HT1080 (cell line): ENCODE measurements at regions not wholly inside any gene's neighbourhood (a gene's known extent, or its start where the extent isn't known, plus 50 kb on each side); places are given as distances from the start of the nearest gene placed in this dataset.
A peak's percentile ranks its signal among the peaks of the same experiment; 100 is the strongest.

Source experiments
- DNase-seq: peaks from one replicate; pipeline ENCODE4 v3.0.0-alpha.2; 2015; ENCODE audit warnings: low read depth

DNA sequence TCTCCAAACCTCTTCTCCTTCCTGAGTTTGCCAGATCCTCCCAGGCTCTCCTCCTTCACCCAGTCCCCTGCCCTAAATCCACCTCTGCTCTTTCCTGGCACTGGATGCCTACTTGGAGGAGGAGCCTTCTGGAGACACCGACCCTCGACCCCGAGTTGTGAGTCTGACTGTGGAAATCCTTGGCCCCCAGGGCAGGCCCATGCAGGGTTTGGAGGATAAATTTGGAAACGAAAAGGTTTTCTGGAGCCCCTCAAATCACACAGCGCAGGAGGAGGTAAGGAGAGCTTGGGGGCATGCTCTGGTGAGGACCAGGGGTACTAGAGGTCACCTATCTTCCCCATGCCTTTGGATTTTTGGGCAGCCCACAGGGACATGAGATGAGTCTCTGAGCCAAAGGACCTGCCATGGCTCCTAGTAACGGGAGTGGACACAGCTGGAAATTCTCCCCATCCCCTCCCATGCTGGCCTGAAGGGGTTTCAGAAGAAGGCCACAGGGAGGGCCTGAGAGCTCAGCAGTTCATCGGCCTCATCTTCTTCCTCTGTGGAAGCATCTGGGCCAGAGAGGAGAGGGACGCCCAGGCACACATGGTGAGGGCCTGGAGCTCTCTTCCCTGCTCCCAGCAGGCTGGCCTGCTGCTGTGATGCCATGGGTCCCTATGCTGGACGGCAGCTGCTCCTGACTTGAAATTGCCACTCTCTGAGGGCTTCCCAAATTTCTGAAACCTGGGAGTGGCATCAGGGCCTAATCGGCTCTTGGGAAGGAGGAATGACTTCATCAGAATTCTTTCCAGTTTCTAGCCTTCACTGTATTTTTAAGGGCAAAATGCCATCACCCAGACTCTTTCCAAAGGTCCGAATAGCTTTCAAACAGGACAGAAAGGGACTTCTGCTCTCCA is 68.6 kb upstream of the ITGA11 start:
- DNase-seq: no peak

DNA sequence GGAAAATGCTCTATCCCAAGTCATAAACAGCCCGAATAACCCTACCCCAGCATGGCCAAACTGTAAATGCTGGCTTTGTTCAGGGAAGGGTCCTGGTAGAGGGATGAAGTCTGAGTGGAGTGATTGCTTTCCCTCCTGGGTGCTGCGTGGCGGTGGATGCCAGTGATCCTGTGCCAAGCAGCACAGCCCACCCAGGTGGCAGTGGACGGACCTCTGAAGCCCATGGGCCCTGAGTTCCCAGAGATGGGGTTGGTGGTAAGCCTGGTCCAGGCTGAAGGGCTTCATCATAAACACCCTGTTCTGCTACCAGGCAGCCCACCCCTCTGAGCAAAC is 69.3 kb upstream of the ITGA11 start:
- no peak for DNase-seq

DNA sequence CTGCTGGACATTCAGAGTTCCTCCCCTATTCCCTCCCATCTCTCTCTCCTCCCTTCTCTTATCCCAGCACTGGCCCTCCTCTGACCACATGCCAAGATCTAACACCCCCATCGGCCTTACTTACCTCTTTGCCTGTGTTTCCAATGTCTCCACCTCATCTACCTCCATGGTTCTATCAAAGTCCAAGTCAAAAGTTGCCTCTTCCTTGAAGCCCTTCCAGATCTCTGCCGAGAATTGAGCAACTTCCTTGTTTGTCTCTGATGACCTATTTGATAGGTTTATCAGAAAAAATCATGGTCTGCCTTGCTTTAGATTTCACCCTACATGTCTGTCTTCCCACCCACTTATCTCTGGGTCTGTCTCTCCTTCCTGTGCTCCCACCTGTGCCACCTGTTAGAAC is 69.7 kb upstream of the ITGA11 start:
- no peak for DNase-seq

DNA sequence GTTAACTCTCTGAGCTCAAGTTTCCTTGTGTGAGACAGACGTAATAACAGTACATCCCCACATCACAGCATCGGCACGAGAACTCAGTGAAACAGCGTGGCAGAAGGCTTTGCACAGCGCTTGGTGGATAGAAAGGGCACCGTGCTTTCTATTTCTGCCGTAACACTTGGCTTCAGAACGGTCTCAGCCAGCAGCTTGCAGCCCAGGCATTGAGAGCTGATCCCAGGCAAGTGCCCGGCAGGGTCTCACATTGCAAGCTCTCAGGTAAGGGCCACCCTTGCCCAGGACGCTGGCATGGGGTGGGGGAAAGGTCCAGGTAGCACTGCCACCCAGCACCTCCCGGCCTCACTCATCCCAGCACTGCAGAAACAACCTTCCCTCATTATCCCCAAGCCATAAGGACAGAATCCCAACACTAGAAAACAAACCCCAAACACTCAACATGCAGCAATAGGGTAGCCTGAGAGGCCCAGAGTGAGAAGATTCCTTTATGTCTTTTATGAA is 70.5 kb upstream of the ITGA11 start:
- no peak for DNase-seq

DNA sequence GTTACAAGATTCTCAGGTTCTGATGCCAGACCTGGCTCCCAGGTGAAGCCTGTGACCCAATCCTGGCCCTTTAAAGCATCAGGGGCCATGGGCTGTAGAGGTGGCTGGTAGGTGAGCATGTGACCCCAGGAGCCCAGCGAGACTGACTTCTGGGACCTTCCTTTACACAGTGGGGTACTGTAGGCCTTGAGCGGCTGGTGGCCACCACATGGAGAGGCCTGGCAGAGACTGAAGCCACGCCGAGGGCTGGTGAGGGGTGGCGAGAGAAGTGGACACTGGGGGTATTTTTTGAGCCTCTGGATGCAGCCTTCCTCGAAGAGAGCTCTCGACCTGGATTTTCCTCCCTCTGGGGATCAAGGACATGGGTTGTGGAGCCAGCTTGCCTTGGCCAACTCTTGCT is 71.2 kb upstream of the ITGA11 start:
- DNase-seq: no peak

DNA sequence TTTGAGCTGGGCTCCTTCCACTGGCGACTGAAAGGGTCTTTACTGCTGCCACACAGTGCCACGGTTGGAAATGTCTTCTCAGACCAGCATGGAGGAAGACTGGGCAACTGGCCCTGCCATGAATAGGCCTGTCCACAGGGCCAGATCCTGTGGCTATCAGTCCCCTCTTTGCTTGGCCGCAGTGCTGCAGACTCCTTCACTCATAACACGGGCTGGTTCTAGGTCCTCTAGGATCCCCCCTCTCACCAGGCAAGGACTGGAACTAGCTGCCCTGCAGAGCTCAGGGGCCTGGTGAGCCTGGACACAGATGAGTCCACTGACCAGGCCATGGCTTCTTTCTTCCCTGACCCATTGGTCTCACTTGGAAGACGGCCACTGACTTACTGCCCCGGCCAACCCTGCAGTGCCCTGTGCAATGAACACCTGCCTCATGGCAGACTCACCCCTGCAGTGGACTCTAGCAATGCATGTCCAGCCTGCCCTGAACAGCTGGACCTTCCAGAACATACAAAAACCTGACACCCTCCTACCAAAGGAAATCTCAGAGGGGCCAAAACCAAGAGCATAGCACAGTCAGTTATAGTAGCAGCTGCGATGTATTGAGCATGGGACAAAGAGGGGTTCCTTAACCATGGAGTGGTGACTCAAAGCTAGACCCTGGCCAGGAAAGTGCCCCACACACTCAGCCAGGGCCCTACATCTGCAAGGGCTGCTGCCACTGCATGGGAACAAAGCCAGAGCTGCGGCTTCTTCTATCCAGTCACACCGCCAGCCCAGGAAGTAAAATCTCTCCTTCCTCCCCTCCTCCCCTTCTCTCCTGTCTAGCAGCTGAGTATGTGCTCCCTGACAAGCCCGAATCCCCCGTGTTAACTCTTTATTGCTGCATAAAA is 72.1 kb upstream of the ITGA11 start:
- DNase-seq: peak; percentile 67

DNA sequence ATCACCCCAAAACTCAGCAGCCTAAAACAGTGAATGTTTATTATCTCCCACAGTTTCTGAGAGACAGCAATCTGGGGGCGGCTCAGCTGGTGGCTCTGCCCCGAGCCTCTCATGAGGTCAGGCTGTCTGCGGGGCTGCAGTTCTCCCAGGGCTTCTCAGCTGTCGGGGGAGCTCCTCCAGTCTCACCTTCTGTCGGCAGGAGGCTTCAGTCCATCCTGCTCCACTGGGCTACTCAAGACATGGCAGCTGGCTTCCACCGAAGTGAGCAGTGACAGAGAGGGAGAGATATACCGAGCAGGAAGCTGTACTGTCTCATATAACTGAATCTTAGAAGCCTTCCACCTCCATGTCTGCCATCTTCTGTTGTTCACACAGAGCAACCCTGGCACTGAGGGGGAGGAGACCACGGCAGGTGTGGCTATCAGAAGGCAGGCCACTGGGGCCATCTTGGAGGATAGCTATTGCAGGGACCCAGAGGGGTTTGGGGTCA is 72.8 kb upstream of the ITGA11 start:
- no peak for DNase-seq

DNA sequence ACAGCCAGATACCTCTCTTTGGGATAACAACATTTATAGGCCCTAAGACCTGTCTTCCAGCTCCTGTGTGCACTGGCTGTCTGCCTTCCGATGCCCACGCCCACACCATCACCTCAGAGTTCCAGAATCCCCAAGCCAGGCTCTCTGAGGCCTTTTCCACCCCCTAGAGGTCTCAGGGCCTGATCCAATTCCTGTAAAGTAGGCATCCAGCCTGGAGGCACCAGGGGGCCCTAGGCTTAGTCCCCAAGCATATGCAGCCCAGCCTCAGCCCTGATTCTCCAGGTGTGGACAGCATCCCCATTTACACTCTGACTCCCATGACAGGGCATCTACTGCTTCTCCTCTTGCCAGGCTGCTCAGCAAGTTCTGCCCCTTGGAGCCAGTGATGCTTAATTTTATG is 72.7 kb upstream of the CORO2B start:
- no peak for DNase-seq

DNA sequence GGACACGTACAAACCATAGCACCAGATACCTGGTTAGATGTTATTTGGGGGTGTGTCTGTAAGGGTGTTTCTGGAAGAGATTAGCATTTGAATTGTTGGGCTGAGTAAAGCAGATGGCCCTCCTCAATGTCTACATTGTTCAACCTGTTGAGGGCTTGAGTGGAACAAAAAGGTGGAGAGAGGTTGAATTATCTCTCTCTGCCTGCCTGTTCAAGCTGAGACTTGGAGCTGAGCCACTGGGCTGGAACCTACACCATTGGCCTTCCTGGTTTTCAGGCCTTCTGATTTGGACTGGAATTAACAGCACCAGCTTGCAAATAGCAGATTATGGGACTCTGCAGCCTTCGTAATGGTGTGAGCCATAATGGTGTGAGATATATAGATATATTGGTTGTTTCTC is 71.3 kb upstream of the CORO2B start:
- no peak for DNase-seq

DNA sequence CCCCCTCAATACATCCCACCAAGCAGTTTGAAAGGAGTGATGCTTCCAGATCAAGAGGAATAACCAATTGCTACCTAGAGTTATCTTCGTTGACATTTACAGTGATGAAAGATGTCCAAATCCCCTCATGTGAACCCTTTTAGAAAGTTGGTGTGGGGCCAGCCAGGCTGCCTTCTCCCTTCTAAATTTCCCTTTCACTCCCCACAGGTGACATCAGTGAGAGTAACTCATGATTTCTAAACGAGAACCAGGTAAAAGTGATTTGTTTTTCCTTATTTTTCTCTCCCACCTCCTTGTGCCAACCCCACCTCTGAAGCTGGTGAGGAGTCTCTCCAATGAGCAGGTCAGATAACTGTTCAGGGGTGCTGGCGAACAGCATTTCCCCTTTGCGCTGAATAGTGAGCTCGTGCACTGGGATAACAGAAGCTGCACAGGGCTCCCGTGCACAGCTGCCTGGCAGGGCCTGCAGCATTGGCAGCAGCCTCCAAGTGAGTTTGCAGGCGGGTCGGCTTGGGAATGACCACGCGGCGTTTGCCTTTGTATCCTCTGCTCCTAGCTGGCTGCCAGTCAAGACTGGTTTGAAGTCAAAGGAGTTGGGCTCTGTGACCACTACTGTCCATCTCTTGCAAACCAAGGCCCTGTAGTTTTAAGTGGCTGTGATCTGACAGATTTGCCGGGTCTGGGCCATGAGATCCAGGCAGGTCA is 70.2 kb upstream of the CORO2B start:
- DNase-seq: no peak

DNA sequence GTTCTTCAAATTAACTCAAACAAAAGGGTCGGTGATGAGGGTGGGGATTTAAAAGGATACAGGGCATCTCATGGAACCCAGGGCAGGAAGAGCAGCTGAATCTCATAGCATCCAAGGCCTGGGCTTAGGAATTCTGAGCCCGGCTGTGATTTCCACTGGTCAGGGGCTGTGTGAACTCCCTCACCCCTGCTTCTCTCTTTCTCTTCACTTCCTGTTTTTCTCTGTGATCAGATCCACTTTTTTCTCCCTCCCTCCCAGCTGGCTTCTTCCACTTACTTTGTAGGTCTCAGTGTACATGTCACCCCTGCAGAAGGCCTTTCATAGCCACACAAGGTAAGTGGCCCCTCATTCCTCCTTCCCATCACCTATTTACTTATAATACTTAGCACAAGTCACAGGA is 68.2 kb upstream of the CORO2B start:
- no peak for DNase-seq

DNA sequence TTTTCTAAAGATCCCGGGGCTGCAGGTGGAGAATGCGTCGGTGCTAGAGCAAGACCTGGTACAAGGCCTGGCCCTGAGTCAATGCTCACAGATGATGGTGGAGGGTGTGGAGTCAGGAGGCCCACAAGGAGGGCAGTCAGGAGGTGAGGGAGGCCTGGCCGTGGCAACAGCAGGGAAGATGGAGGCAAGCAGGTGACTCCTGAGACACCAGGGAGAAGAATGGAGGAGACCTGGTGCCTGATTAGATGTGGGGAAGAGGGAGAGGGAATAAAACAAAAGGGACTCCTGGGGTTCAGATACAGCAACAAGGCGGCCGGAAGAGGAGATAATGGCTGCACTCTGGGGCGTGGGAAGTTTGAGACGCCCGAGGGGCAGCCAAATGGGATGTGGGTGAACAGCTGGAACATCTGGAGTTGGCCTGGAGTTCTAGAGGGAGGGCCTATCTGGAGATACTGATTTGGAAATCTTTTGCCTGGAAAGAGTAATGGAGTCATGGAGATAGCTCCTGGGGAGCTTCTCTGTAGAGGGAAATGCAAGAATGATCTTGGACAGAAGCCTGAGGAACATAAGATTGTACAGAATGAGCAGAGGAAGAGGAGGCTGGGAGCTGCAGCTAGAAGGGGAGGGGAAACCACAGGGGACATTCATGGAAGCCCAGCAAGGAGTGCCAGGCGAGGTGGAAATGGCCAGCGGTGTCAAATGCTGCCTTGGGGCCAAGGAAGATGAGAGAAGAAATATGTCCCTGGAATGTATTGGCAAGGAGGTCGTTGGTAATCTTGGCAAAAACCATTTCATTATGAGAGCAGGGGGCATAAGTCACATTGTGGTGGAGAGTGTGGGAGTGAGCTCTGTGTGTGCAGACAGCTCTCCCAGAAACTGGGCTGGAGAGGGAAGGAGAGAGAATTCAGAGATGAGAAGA is 67.5 kb upstream of the CORO2B start:
- DNase-seq: peak; percentile 35

DNA sequence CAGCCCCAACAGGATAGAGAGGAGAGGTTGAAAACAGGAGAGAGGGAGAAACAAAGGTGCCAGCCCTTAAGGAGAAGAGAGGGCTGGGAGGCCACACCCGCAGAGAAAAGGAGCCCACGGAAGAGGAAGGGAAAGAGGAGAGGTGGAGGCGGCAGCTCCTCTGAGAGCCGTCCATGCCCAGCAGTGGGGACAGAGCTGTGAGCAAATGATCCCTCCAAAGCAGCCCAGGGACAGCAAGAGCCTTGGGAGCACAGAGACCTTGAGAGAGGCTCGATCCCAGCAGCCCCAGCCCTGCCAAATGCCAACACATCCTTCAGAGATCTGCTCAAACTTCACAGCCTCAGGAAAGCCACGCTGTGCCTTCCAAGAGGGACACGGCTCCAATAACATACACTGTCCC is 66.7 kb upstream of the CORO2B start:
- no peak for DNase-seq

DNA sequence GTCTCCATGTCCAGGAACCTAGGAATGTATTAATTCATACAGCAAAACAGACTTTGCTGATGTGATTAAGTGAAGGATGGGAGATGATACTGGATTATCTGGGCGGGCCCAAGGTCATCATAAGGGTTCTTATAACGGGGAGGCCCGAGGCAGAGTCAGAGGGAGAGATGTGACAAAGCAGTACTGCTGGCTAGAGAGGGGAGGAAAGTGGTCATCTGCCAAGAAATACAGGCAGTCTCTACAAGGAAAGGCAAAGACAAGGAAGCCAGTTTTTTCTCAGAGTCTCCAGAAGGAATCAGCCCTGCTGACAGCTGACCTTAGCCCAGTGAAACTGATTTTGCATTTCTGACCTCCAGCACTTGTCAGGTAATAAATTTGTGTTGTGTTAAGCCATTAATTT is 66.2 kb upstream of the CORO2B start:
- no peak for DNase-seq

DNA sequence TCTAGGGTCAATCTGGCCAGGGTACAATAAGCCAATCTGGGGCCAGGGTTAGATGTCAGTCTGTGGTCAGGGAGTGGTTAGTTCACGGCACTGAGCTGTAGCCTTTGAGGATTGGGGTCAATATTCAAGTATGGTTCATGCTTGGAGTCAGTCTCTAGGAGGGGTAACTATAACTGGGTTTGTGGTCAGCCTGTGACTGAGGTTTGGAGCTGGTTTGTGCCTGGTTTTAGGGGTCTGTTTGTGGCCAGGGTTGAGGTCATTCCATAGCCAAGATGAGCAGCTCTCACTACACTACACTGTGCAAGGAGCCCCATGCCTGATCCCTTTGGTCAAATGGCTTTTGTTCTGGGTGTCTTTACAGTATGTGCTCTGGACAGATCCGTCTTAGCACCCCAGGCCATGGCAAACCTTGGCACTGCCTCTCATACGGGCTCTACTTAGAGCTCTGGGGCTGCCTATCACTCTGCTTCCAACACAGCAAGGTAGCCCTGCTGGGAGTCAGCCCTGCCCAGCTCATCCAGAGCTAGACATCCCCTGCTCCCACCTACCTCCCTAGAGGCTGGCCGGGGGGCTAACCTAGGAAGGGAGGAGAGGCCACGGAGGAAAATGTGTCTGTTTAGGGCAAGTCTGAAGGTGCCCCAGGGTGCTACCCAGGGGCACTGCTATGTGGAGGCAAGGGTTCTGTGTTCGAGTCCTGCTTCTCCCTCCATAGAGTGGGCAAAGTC is 63.3 kb upstream of the CORO2B start:
- DNase-seq: no peak

DNA sequence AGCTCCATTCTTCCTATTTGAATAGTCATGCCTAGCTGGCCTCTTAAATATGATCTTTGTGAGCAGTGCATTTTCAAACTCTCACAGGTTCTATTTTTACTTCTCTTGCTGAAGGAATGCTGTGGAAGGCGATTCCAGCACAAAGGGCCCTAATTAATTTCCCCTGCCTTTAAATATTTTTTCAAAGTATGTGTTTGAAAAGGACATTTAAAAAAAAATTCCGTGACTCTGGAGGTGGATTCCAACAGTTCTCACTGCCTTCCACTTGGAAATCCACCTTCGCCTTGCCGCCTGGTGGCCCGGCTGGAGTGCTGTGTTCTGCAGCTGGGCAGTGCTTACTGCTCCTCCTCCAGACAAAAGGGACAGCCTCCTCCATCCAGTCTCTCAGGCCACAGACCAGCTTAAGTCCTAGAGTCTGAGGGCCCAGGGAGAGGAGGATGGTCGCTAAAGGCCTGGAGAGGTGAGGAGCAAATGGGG is 61.5 kb upstream of the CORO2B start:
- DNase-seq: no peak

DNA sequence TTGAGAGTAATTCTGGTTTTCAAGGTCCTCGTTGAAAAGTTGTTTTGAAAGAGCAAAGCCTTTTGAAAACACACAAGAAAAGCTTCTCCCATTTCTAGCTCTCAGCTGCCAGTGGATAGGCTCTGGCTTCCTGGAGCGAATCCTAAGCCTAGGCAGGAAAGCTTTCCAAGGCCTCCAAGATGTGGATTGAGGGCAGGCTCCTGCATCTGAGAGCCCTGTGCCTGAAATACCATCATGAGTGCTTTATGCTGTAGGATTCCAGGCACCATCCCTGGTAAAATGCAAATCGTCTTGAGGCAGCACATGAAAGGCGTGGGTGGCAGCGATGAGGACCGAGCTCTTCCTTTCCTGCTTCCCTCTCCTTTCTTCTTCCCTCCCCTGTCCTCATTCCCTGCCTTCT is 60.7 kb upstream of the CORO2B start:
- no peak for DNase-seq

DNA sequence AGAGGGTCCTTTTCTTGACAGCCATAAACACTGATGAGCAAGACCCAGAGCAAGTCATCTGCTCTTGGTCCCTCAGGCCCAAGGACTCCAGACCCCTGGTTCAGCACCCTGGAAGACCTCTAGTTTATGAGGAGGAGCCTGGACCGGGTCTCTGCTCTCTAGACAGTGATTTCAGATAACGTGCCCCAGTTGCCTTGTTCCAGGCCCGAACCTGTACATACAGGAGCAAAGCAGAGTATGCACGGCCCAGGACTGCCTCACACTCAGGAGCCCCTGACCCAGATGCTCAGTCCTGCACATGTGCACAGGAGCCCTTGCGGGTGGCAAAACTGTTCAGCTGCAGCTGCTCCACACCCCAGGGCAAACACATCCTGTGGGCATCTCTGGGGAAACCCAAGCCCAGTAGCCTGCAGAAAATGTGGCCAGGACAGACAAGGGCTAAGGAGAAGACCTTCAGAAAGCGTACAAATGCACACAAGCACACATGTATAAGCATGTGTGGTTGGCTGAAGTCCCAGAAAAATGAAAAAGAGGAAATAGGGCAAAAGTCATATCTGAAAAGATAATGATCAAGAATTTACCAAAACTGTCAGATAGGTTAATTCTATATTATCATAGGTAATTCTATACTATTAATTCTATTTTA is 59.9 kb upstream of the CORO2B start:
- no peak for DNase-seq
